MM.1S (cell line): ENCODE measurements at regions not wholly inside any gene's neighbourhood (a gene's known extent, or its start where the extent isn't known, plus 50 kb on each side); places are given as distances from the start of the nearest gene placed in this dataset.

Source experiments
- EZH2 ChIP-seq: fragments of 300-600 bp; sonication (generic); optimal IDR thresholded peaks from 2 replicates; pipeline ENCODE3; 2017; ENCODE audit warnings: low read depth, mild to moderate bottlenecking, antibody characterized with exemption, low read length, mixed read lengths
- EZH2phosphoT487 ChIP-seq: fragments of 300-600 bp; sonication (generic); IDR thresholded peaks from 2 replicates; pipeline ENCODE4 v1.6.1; 2018; ENCODE audit warnings: antibody characterized with exemption, low read length
- TF ChIP-seq, protein P1 (sequence below): fragments of 300-600 bp; sonication (generic); IDR thresholded peaks from 2 replicates; pipeline ENCODE4 v1.5.1; 2016; ENCODE audit warnings: antibody characterized with exemption, low read length, mixed read lengths

DNA sequence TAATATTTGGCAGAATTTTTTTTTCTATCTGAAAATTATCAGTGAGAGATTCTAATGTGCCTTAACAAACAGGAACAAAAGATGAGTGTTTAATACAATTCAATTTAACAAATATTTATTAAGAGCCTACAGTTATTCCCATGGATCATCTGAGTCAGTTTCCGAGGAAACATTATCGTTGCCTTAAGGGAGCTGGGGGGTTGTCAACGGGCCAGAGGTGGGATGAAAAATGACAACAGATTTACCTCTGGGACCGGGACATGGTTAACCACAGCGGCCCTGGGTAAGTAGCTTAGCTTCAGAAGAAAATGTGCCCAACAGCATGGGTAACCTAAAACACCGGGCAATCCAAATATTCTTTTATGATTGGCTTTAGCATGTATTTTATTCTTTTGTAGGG, 113.6 kb downstream of the DAD1 start:
- TF ChIP-seq, protein P1, sequence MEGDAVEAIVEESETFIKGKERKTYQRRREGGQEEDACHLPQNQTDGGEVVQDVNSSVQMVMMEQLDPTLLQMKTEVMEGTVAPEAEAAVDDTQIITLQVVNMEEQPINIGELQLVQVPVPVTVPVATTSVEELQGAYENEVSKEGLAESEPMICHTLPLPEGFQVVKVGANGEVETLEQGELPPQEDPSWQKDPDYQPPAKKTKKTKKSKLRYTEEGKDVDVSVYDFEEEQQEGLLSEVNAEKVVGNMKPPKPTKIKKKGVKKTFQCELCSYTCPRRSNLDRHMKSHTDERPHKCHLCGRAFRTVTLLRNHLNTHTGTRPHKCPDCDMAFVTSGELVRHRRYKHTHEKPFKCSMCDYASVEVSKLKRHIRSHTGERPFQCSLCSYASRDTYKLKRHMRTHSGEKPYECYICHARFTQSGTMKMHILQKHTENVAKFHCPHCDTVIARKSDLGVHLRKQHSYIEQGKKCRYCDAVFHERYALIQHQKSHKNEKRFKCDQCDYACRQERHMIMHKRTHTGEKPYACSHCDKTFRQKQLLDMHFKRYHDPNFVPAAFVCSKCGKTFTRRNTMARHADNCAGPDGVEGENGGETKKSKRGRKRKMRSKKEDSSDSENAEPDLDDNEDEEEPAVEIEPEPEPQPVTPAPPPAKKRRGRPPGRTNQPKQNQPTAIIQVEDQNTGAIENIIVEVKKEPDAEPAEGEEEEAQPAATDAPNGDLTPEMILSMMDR = no peak
- no peak for TF ChIP-seq EZH2phosphoT487
- TF ChIP-seq EZH2 = no peak
